SK-N-SH treated with all-trans-retinoic acid at 6 μM for 48 hours (cell line): ENCODE measurements at regions not wholly inside any gene's neighbourhood (a gene's known extent, or its start where the extent isn't known, plus 50 kb on each side); places are given as distances from the start of the nearest gene placed in this dataset.

ENCODE experiments used
- ATAC-seq: fragments of 200-7000 bp; cut with Tn5 transposase; 3 replicates; pipeline ENCODE4 v1.9.1; 2020; ENCODE audit warnings: mild to moderate bottlenecking, moderate library complexity
- BACH2 ChIP-seq: fragments of 250-450 bp; sonication (Bioruptor Pico); IDR thresholded peaks from 2 replicates; pipeline ENCODE4 v1.9.0; 2021; ENCODE audit warnings: mild to moderate bottlenecking, borderline replicate concordance
- CSDC2 ChIP-seq: fragments of 250-450 bp; sonication (Bioruptor Pico); IDR thresholded peaks from 2 replicates; pipeline ENCODE4 v1.5.0; 2020; ENCODE audit warnings: mild to moderate bottlenecking, moderate library complexity
- ESRRG ChIP-seq: fragments of 250-450 bp; sonication (Bioruptor Pico); IDR thresholded peaks from 2 replicates; pipeline ENCODE4 v1.6.1; 2021; ENCODE audit warnings: mild to moderate bottlenecking
- GLIS3 ChIP-seq: fragments of 250-450 bp; sonication (Bioruptor Pico); IDR thresholded peaks from 2 replicates; pipeline ENCODE4 v1.5.0; 2020; ENCODE audit warnings: mild to moderate bottlenecking, moderate library complexity
- ISL1 ChIP-seq: fragments of 250-450 bp; sonication (Bioruptor Pico); IDR thresholded peaks from 2 replicates; pipeline ENCODE4 v2.1.2; 2022; ENCODE audit warnings: mild to moderate bottlenecking, moderate library complexity
- OSR1 ChIP-seq: fragments of 250-450 bp; sonication (Bioruptor Pico); IDR thresholded peaks from 2 replicates; pipeline ENCODE4 v1.8.0; 2022; ENCODE audit warnings: moderate library complexity, mild to moderate bottlenecking, inconsistent platforms
- PPARA ChIP-seq: fragments of 250-450 bp; sonication (Bioruptor Pico); IDR thresholded peaks from 2 replicates; pipeline ENCODE4 v1.5.0; 2020; ENCODE audit warnings: mild to moderate bottlenecking, borderline replicate concordance
- RARB ChIP-seq: fragments of 250-450 bp; sonication (Bioruptor Pico); IDR thresholded peaks from 2 replicates; pipeline ENCODE4 v1.8.0; 2021; ENCODE audit warnings: mild to moderate bottlenecking, moderate library complexity
- TCF4 ChIP-seq: fragments of 250-450 bp; sonication (Bioruptor Pico); IDR thresholded peaks from 2 replicates; pipeline ENCODE4 v1.8.0; 2021; ENCODE audit warnings: mild to moderate bottlenecking, moderate library complexity, borderline replicate concordance
- TOX ChIP-seq: fragments of 250-450 bp; sonication (Bioruptor Pico); IDR thresholded peaks from 2 replicates; pipeline ENCODE4 v1.8.0; 2021; ENCODE audit warnings: mild to moderate bottlenecking, moderate library complexity, borderline replicate concordance
- ZC3H10 ChIP-seq: fragments of 250-450 bp; sonication (Bioruptor Pico); IDR thresholded peaks from 2 replicates; pipeline ENCODE4 v1.5.1; 2021; ENCODE audit warnings: mild to moderate bottlenecking, moderate library complexity
- ZFP3 ChIP-seq: fragments of 250-450 bp; sonication (Bioruptor Pico); IDR thresholded peaks from 2 replicates; pipeline ENCODE4 v1.5.0; 2020; ENCODE audit warnings: mild to moderate bottlenecking, moderate library complexity
- ZNF565 ChIP-seq: fragments of 450-650 bp; formaldehyde crosslinking; conservative IDR thresholded peaks from 2 replicates; pipeline ENCODE4 v1.5.0; 2020; ENCODE audit warnings: low read depth, mild to moderate bottlenecking, moderate library complexity
- ZNF70 ChIP-seq: fragments of 450-650 bp; formaldehyde crosslinking; IDR thresholded peaks from 2 replicates; pipeline ENCODE4 v1.5.0; 2020; ENCODE audit warnings: mild to moderate bottlenecking, moderate library complexity
- ZNF8 ChIP-seq: fragments of 450-650 bp; formaldehyde crosslinking; IDR thresholded peaks from 2 replicates; pipeline ENCODE4 v1.5.0; 2020; ENCODE audit warnings: mild to moderate bottlenecking, moderate library complexity
- TF ChIP-seq, protein P1 (sequence below): fragments of 250-450 bp; sonication (Bioruptor Pico); IDR thresholded peaks from 2 replicates; pipeline ENCODE4 v1.5.1; 2021; ENCODE audit warnings: mild to moderate bottlenecking, moderate library complexity
- TF ChIP-seq, protein P2 (sequence below): fragments of 250-450 bp; sonication (Bioruptor Pico); IDR thresholded peaks from 2 replicates; pipeline ENCODE4 v1.5.1; 2020; ENCODE audit warnings: low read depth, mild to moderate bottlenecking, moderate library complexity
- TF ChIP-seq, protein P3 (sequence below): fragments of 250-450 bp; sonication (Bioruptor Pico); IDR thresholded peaks from 2 replicates; pipeline ENCODE4 v1.8.0; 2021; ENCODE audit warnings: low read depth, mild to moderate bottlenecking, moderate library complexity, borderline replicate concordance

DNA sequence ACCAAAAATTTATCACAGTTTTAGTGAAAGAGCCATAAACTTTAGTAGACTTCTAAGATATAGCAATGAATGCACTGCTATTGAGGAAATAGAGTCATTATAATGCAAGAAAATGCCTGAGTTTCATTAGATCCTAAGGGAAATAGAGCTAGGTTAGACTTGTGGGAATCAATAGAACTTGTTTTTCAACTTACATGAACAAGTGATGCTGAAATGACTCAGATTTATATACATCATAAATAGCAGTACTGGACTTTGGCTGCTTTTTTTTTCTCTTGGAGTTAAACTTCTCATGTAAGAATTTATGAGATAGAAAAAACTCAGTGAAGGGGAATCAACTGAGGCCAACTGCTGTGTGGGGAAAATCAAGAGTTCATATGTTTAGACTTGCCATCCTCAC lies 216.5 kb upstream of the AADAT start:
- ATAC-seq: no peak
- TF ChIP-seq ZC3H10 (CRISPR knock-in tag) (no peak), CSDC2 (CRISPR knock-in tag) (no peak), BACH2 (no peak), TCF4 (CRISPR knock-in tag) (no peak), PPARA (CRISPR knock-in tag) (no peak), ZFP3 (CRISPR knock-in tag) (no peak), GLIS3 (CRISPR knock-in tag) (no peak), ESRRG (CRISPR knock-in tag) (no peak), OSR1 (CRISPR knock-in tag) (no peak), ZNF70 (CRISPR knock-in tag) (no peak)
- TF ChIP-seq, protein P1, sequence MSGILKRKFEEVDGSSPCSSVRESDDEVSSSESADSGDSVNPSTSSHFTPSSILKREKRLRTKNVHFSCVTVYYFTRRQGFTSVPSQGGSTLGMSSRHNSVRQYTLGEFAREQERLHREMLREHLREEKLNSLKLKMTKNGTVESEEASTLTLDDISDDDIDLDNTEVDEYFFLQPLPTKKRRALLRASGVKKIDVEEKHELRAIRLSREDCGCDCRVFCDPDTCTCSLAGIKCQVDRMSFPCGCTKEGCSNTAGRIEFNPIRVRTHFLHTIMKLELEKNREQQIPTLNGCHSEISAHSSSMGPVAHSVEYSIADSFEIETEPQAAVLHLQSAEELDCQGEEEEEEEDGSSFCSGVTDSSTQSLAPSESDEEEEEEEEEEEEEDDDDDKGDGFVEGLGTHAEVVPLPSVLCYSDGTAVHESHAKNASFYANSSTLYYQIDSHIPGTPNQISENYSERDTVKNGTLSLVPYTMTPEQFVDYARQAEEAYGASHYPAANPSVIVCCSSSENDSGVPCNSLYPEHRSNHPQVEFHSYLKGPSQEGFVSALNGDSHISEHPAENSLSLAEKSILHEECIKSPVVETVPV: no peak
- TF ChIP-seq, protein P2, sequence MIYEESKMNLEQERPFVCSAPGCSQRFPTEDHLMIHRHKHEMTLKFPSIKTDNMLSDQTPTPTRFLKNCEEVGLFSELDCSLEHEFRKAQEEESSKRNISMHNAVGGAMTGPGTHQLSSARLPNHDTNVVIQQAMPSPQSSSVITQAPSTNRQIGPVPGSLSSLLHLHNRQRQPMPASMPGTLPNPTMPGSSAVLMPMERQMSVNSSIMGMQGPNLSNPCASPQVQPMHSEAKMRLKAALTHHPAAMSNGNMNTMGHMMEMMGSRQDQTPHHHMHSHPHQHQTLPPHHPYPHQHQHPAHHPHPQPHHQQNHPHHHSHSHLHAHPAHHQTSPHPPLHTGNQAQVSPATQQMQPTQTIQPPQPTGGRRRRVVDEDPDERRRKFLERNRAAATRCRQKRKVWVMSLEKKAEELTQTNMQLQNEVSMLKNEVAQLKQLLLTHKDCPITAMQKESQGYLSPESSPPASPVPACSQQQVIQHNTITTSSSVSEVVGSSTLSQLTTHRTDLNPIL (CRISPR knock-in tag): no peak

DNA sequence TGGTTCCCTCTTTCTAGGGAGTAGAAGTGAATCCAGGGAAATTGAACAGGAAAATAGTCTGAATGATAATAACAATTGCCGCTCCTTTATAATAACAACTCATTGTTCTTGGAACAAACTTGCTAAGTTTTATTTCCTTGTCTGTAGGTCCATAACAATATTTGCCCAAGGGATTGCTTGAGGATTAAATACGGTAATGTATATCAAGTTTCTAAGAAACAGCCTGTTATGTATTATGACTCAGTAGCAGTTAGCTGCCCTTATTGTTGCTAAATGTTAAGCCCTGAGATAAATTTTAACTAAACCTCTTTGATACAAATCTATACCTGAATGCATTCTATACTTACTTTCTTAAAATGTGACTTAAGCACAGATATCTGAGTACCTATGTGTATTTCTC lies 215.9 kb upstream of the AADAT start:
- TF ChIP-seq PPARA (CRISPR knock-in tag) (no peak), BACH2 (no peak), ZFP3 (CRISPR knock-in tag) (no peak), ZNF70 (CRISPR knock-in tag) (no peak), TOX (CRISPR knock-in tag) (no peak), CSDC2 (CRISPR knock-in tag) (no peak), ZNF565 (CRISPR knock-in tag) (no peak), TCF4 (CRISPR knock-in tag) (no peak), ESRRG (CRISPR knock-in tag) (no peak), ISL1 (CRISPR knock-in tag) (no peak), OSR1 (CRISPR knock-in tag) (no peak), ZNF8 (CRISPR knock-in tag) (no peak)
- TF ChIP-seq, protein P3, sequence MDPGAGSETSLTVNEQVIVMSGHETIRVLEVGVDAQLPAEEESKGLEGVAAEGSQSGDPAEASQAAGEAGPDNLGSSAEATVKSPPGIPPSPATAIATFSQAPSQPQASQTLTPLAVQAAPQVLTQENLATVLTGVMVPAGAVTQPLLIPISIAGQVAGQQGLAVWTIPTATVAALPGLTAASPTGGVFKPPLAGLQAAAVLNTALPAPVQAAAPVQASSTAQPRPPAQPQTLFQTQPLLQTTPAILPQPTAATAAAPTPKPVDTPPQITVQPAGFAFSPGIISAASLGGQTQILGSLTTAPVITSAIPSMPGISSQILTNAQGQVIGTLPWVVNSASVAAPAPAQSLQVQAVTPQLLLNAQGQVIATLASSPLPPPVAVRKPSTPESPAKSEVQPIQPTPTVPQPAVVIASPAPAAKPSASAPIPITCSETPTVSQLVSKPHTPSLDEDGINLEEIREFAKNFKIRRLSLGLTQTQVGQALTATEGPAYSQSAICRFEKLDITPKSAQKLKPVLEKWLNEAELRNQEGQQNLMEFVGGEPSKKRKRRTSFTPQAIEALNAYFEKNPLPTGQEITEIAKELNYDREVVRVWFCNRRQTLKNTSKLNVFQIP (CRISPR knock-in tag): no peak
- TF ChIP-seq, protein P2 (CRISPR knock-in tag): no peak
- ATAC-seq: no peak

DNA sequence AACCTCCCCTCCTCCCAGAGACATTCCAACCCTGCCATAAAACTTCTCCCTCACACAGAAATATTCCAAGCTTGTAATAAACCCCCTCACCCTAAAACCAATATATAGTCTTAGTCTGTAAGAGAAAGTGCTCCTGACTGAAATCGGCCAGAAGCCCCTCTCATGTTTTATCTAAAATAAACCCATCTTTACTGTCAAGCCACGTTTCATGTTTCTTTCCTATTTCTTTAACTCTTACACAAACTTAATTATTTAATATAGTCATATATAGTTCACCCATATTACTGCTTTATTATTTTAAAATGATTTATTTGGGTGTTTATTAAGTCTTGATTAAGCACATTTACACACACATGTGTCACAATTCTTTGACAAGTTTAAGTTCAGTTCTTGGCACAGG lies 191.3 kb upstream of the AADAT start:
- TF ChIP-seq RARB (CRISPR knock-in tag) (no peak), ISL1 (CRISPR knock-in tag) (no peak), TOX (CRISPR knock-in tag) (no peak), TCF4 (CRISPR knock-in tag) (no peak), ZNF70 (CRISPR knock-in tag) (no peak), ESRRG (CRISPR knock-in tag) (no peak), BACH2 (no peak), ZNF565 (CRISPR knock-in tag) (no peak), PPARA (CRISPR knock-in tag) (no peak)
- TF ChIP-seq, protein P3 (CRISPR knock-in tag): no peak
- TF ChIP-seq, protein P2 (CRISPR knock-in tag): no peak
- TF ChIP-seq, protein P1: no peak
- no peak for ATAC-seq
